Liver (tissue), 7 donors: ENCODE measurements at regions not wholly inside any gene's neighbourhood (a gene's known extent, or its start where the extent isn't known, plus 50 kb on each side); places are given as distances from the start of the nearest gene placed in this dataset.

Experiments used
- DNase-seq: peaks from one replicate; pipeline ENCODE4 v3.0.0-alpha.2; 2017; ENCODE audit warnings: low spot score
- H3K27ac ChIP-seq, 2 donors: one replicate each; pipeline ENCODE4 v1.7.0; 2013; ENCODE audit warnings: inconsistent platforms in 2 of 2, low read length in 2 of 2, control low read depth in 1 of 2, low read depth in 1 of 2, mild to moderate bottlenecking in 1 of 2
- H3K27me3 ChIP-seq, 4 donors: one replicate each; pipeline versions ENCODE4 v1.6.1 to v1.7.0; 2013; ENCODE audit warnings: low read length in 3 of 4, inconsistent platforms in 1 of 4, mild to moderate bottlenecking in 1 of 4, moderate library complexity in 1 of 4; ENCODE audit not compliant: control insufficient read depth in 4 of 4, insufficient read depth in 4 of 4
- H3K36me3 ChIP-seq, 4 donors: one replicate each; pipeline versions ENCODE4 v1.6.1 to v1.7.0; 2013; ENCODE audit warnings: low read length in 3 of 4, mild to moderate bottlenecking in 3 of 4, low read depth in 1 of 4, moderate library complexity in 1 of 4; ENCODE audit not compliant: control insufficient read depth in 4 of 4, insufficient read depth in 3 of 4
- H3K4me1 ChIP-seq, 4 donors: one replicate each; pipeline versions ENCODE4 v1.6.1 to v1.7.0; 2013; ENCODE audit warnings: low read length in 3 of 4, mild to moderate bottlenecking in 3 of 4, moderate library complexity in 1 of 4; ENCODE audit not compliant: control insufficient read depth in 4 of 4, insufficient read depth in 4 of 4
- H3K4me3 ChIP-seq, 3 donors: one replicate each; pipeline versions ENCODE4 v1.6.1 to v1.7.0; 2013; ENCODE audit warnings: low read length in 3 of 3, control low read depth in 1 of 3, low read depth in 1 of 3, mild to moderate bottlenecking in 1 of 3
- H3K9ac ChIP-seq, 2 donors: one replicate each; pipeline ENCODE4 v1.7.0; 2013; ENCODE audit warnings: low read length in 2 of 2, mild to moderate bottlenecking in 2 of 2, moderate library complexity in 2 of 2, control low read depth in 1 of 2, low read depth in 1 of 2
- H3K9me3 ChIP-seq, 4 donors: one replicate each; pipeline versions ENCODE4 v1.6.1 to v1.7.0; 2013; ENCODE audit warnings: low read length in 3 of 4; ENCODE audit not compliant: control insufficient read depth in 4 of 4
- EGR1 ChIP-seq, 2 donors: IDR thresholded peaks; 2 replicates each; pipeline ENCODE4 v1.6.1; 2016 to 2018; ENCODE audit warnings: antibody characterized with exemption in 2 of 2, low read depth in 2 of 2
- GABPA ChIP-seq, 2 donors: IDR thresholded peaks in 1 of 2; conservative IDR thresholded peaks in 1 of 2; 2 replicates each; pipeline ENCODE4 v1.6.1; 2016; ENCODE audit warnings: antibody characterized with exemption in 2 of 2, mild to moderate bottlenecking in 1 of 2, moderate library complexity in 1 of 2
- HNF4G ChIP-seq: IDR thresholded peaks from 2 replicates; pipeline ENCODE4 v1.6.1; 2016; ENCODE audit warnings: antibody characterized with exemption
- JUND ChIP-seq, 2 donors: IDR thresholded peaks; 2 replicates each; pipeline ENCODE4 v1.6.1; 2016; ENCODE audit warnings: antibody characterized with exemption in 2 of 2
- NR2F2 ChIP-seq: IDR thresholded peaks from 2 replicates; pipeline ENCODE4 v1.6.1; 2016; ENCODE audit warnings: antibody characterized with exemption
- RAD21 ChIP-seq, 2 donors: IDR thresholded peaks; 2 replicates each; pipeline ENCODE4 v1.6.1; 2016; ENCODE audit warnings: antibody characterized with exemption in 2 of 2, mild to moderate bottlenecking in 2 of 2
- RXRA ChIP-seq, 2 donors: IDR thresholded peaks; 2 replicates each; pipeline ENCODE4 v1.6.1; 2017 to 2018; ENCODE audit warnings: antibody characterized with exemption in 2 of 2, mild to moderate bottlenecking in 1 of 2
- SP1 ChIP-seq: IDR thresholded peaks from 2 replicates; pipeline ENCODE4 v1.6.1; 2018; ENCODE audit warnings: antibody characterized with exemption, mild to moderate bottlenecking
- TAF1 ChIP-seq: conservative IDR thresholded peaks from 2 replicates; pipeline ENCODE4 v1.6.1; 2016; ENCODE audit warnings: antibody characterized with exemption, mild to moderate bottlenecking
- YY1 ChIP-seq: IDR thresholded peaks from 2 replicates; pipeline ENCODE4 v1.6.1; 2016; ENCODE audit warnings: antibody characterized with exemption, mild to moderate bottlenecking
- WGBS: extraction: QIAGEN DNeasy Blood & Tissue Kit; methylation state at CpG from one replicate; pipeline ENCODE4 v1.1.7; 2013; 5-methylcytosine and 5-hydroxymethylcytosine counted together
- TF ChIP-seq, protein P1 (sequence below): IDR thresholded peaks from 2 replicates; pipeline ENCODE4 v1.6.1; 2016; ENCODE audit warnings: antibody characterized with exemption
- TF ChIP-seq, protein P2 (sequence below): IDR thresholded peaks from 2 replicates; pipeline ENCODE4 v1.6.1; 2016; ENCODE audit warnings: antibody characterized with exemption
- TF ChIP-seq, protein P3 (sequence below): IDR thresholded peaks from 2 replicates; pipeline ENCODE4 v1.6.1; 2016; ENCODE audit warnings: antibody characterized with exemption
- TF ChIP-seq, protein P4 (sequence below): IDR thresholded peaks from 2 replicates; pipeline ENCODE4 v1.6.1; 2016; ENCODE audit warnings: antibody characterized with exemption, mild to moderate bottlenecking
- donor health status: healthy.
- donor health status: healthy.
- donor health status: healthy.
- donor health status: healthy.

DNA sequence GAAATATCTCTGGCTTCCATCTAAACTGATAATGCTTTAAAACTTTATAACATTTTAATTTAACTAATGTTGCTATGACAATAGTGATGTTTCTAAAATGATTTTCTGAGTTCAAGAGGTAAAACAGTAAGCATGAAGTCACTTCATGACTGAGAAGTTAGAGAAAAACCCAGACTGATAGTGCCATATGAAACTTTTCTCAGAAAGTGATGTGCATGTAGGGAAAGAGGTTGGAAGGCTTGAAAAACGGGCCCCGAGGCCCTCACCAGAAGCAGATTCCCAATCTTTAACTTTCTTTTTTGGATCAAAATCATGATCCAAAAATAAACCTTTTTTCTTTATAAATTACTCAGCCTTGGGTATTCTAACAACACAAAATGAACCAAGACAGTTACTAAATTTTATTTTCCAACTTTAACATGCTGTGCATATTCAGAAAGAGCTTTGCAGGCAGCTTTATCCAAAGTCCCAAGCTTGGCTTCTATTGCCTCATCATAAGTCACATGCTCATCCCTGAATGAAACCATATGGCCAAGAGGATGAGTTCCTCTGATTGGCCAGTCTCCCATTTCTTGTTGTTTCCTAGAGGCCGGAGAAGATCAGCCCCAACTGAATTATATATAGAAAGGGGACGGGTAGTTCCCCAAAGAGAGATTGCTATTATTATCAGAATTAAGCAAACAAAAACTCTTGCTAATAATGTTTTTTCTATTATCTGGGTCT lies 357.6 kb upstream of the SALL1 start (continued):
- TF ChIP-seq, protein P1, sequence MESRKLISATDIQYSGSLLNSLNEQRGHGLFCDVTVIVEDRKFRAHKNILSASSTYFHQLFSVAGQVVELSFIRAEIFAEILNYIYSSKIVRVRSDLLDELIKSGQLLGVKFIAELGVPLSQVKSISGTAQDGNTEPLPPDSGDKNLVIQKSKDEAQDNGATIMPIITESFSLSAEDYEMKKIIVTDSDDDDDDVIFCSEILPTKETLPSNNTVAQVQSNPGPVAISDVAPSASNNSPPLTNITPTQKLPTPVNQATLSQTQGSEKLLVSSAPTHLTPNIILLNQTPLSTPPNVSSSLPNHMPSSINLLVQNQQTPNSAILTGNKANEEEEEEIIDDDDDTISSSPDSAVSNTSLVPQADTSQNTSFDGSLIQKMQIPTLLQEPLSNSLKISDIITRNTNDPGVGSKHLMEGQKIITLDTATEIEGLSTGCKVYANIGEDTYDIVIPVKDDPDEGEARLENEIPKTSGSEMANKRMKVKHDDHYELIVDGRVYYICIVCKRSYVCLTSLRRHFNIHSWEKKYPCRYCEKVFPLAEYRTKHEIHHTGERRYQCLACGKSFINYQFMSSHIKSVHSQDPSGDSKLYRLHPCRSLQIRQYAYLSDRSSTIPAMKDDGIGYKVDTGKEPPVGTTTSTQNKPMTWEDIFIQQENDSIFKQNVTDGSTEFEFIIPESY = no peak
- TF ChIP-seq, protein P2, sequence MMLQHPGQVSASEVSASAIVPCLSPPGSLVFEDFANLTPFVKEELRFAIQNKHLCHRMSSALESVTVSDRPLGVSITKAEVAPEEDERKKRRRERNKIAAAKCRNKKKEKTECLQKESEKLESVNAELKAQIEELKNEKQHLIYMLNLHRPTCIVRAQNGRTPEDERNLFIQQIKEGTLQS = no peak

DNA sequence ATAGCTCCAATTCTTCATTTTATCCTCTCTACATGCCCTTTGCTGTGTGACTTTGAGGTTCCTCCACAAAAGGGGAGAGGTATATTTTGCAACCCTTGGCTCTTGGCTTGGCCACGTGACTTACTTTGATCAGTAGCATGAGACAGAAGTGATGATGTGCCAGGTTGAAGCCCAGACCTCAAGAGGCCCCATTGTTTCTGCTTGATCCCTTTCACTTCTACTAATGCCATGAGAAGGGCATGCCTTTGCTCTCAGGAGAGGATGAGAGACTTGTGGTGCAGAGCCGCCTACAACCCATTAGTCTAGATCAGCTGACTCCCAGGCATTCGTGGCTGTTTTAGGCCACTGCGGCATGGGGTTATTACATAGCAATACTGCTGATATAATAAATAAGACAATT lies 356.2 kb upstream of the SALL1 start:
- H3K9ac ChIP-seq = no peak overlapping the region
- TF ChIP-seq, protein P1 = no peak
- TF ChIP-seq, protein P3, sequence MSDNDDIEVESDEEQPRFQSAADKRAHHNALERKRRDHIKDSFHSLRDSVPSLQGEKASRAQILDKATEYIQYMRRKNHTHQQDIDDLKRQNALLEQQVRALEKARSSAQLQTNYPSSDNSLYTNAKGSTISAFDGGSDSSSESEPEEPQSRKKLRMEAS = no peak
- no peak for TF ChIP-seq RXRA (IDR thresholded peaks at IDR 0.05)
- TF ChIP-seq HNF4G = no peak
- TF ChIP-seq EGR1 (IDR thresholded peaks at IDR 0.05; ENCODE audit: low read depth in 2 of 2) = no peak
- no peak for TF ChIP-seq YY1
- TF ChIP-seq JUND (IDR thresholded peaks at IDR 0.05) = no peak
- TF ChIP-seq NR2F2 = no peak
- H3K27ac ChIP-seq = no peak overlapping the region
- H3K4me3 ChIP-seq = no peak overlapping the region
- DNase-seq = no peak
- H3K36me3 ChIP-seq = peaks cover 0 to 2% (median 0%) of the 10 kb centered on the region in 4 donors
- no peaks in the 10 kb centered on the region for H3K4me1 ChIP-seq
- H3K27me3 ChIP-seq = no peaks in the 10 kb centered on the region
- H3K9me3 ChIP-seq = peaks cover 0 to 2% (median 0%) of the 10 kb centered on the region in 4 donors
- WGBS = 84% methylated on average over 4 of the region's 4 CpGs

DNA sequence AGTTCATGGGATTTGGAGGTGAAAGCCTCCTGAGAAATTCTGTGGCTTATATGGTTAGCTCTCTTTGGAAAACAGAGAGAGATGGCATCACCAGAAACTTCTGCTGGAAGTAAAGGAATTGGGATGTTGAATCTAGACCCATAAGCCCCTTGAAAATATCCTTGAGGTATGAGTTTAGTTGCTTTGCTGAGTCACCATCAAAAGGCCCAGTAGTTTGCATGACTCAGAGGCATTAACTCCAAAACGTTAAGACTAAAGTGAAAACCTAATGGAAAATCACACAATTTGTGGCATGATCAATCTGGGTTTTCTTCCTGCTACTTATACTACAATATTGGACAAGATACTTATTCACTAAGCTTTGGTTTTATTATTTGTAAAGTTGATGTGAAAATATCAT lies 349.2 kb upstream of the SALL1 start:
- Histone ChIP-seq H3K4me3 (no peak overlapping the region), H3K27me3 (no peaks in the 10 kb centered on the region), H3K9ac (no peak overlapping the region), H3K4me1 (no peaks in the 10 kb centered on the region), H3K36me3 (no peaks in the 10 kb centered on the region), H3K9me3 (peaks cover 0 to 2% (median 0%) of the 10 kb centered on the region in 4 donors), H3K27ac (no peak overlapping the region)
- TF ChIP-seq TAF1 = no peak
- TF ChIP-seq GABPA (IDR thresholded peaks at IDR 0.05 in 1 of 2, conservative IDR thresholded peaks at IDR 0.05 in 1 of 2) = no peak
- TF ChIP-seq SP1 = no peak
- TF ChIP-seq RXRA (IDR thresholded peaks at IDR 0.05) = no peak
- TF ChIP-seq RAD21 (IDR thresholded peaks at IDR 0.05) = no peak
- no peak for TF ChIP-seq NR2F2
- TF ChIP-seq, protein P4, sequence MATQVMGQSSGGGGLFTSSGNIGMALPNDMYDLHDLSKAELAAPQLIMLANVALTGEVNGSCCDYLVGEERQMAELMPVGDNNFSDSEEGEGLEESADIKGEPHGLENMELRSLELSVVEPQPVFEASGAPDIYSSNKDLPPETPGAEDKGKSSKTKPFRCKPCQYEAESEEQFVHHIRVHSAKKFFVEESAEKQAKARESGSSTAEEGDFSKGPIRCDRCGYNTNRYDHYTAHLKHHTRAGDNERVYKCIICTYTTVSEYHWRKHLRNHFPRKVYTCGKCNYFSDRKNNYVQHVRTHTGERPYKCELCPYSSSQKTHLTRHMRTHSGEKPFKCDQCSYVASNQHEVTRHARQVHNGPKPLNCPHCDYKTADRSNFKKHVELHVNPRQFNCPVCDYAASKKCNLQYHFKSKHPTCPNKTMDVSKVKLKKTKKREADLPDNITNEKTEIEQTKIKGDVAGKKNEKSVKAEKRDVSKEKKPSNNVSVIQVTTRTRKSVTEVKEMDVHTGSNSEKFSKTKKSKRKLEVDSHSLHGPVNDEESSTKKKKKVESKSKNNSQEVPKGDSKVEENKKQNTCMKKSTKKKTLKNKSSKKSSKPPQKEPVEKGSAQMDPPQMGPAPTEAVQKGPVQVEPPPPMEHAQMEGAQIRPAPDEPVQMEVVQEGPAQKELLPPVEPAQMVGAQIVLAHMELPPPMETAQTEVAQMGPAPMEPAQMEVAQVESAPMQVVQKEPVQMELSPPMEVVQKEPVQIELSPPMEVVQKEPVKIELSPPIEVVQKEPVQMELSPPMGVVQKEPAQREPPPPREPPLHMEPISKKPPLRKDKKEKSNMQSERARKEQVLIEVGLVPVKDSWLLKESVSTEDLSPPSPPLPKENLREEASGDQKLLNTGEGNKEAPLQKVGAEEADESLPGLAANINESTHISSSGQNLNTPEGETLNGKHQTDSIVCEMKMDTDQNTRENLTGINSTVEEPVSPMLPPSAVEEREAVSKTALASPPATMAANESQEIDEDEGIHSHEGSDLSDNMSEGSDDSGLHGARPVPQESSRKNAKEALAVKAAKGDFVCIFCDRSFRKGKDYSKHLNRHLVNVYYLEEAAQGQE = no peak
- no peak for TF ChIP-seq EGR1 (IDR thresholded peaks at IDR 0.05; ENCODE audit: low read depth in 2 of 2)
- WGBS = 74% methylated on average over 1 of the region's 1 CpG
- DNase-seq = no peak
